Suprapubic skin (tissue), 4 donors: ENCODE measurements at regions not wholly inside any gene's neighbourhood (a gene's known extent, or its start where the extent isn't known, plus 50 kb on each side); places are given as distances from the start of the nearest gene placed in this dataset.

Source experiments
- EP300 ChIP-seq: sonication (generic); formaldehyde crosslinking; IDR thresholded peaks from one replicate; pipeline ENCODE4 v1.6.1; 2017; ENCODE audit warnings: antibody characterized with exemption
- POLR2A ChIP-seq, 2 donors: fragments of 450-650 bp; IDR thresholded peaks; one replicate each; pipeline ENCODE4 v1.6.1; 2017; ENCODE audit warnings: antibody characterized with exemption in 2 of 2, mild to moderate bottlenecking in 2 of 2, moderate library complexity in 2 of 2
- POLR2AphosphoS5 ChIP-seq, 3 donors: sonication (generic); formaldehyde crosslinking; IDR thresholded peaks; one replicate each; pipeline ENCODE4 v1.6.1; 2017; ENCODE audit warnings: antibody characterized with exemption in 3 of 3
- TF ChIP-seq, protein P1 (sequence below), 2 donors: fragments of 200-600 bp in 1 of 2; fragments of 450-650 bp in 1 of 2; sonication (generic) in 1 of 2; IDR thresholded peaks; one replicate each; pipeline ENCODE4 v1.5.1; 2016 to 2019; ENCODE audit warnings: antibody characterized with exemption in 2 of 2, mild to moderate bottlenecking in 1 of 2, moderate library complexity in 1 of 2

DNA sequence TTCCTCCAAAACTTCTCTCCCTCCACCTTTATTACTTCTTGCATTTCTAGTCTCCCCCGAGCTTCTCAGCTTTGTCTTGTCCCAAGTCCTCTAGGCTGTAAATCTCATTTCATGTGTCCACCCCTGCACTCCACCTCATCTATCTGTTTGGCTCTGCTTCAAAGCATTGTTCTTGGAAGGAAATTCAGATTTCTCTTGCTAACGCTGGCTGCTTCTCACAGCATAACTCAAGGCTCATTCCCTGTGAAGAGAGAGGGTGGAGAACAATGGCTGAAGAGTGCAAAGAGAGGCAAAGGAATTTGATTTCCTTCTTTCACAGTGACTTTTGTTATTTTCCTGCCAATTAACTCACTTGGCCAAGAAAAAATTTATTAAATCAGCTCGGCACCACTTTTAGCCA lies 476.5 kb downstream of the TMEM114 start:
- TF ChIP-seq EP300 (no peak), POLR2A (IDR thresholded peaks at IDR 0.05) (no peak), POLR2AphosphoS5 (IDR thresholded peaks at IDR 0.05) (no peak)
- TF ChIP-seq, protein P1, sequence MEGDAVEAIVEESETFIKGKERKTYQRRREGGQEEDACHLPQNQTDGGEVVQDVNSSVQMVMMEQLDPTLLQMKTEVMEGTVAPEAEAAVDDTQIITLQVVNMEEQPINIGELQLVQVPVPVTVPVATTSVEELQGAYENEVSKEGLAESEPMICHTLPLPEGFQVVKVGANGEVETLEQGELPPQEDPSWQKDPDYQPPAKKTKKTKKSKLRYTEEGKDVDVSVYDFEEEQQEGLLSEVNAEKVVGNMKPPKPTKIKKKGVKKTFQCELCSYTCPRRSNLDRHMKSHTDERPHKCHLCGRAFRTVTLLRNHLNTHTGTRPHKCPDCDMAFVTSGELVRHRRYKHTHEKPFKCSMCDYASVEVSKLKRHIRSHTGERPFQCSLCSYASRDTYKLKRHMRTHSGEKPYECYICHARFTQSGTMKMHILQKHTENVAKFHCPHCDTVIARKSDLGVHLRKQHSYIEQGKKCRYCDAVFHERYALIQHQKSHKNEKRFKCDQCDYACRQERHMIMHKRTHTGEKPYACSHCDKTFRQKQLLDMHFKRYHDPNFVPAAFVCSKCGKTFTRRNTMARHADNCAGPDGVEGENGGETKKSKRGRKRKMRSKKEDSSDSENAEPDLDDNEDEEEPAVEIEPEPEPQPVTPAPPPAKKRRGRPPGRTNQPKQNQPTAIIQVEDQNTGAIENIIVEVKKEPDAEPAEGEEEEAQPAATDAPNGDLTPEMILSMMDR (IDR thresholded peaks at IDR 0.05) = no peak
